ENCODE measurements at regions not wholly inside any gene's neighbourhood (a gene's known extent, or its start where the extent isn't known, plus 50 kb on each side); places are given as distances from the start of the nearest gene placed in this dataset.

DNA sequence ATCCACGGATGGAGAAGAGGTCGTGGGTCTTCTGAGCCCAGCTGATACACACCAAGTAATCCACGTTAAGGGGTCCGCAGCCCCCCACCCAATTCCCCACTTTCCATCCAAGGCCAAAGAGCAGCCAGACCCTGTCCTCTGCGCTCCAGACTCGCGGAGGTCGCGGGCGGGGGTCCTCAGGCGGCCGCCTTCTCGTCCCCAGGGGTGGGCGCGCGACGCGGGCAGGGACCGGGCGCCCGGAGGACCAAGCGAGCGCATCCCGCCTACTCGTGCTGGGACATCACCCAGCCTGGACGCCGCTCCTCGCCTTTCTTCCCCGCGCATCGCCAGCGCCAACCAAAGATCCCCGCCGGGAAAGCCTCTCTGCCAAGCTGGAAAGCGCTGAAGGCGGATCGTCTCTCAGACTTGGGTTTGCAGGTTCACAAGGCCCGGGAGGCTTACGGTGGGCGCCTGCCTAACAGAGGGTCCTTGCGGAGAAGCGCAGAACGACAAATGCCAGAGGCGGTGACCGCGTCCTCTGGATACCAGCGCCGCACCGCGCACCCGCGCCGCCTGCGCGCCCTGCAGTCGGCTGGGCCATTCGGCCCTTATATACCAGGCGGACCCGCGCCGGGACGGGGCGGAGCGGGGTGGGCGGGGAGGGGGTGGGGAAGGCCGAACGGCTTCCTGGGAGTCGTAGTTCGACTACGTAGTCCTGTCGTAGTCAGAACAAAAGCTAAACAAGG is 471.6 kb downstream of the SOX9 start (continued):
- TF ChIP-seq, protein P1, sequence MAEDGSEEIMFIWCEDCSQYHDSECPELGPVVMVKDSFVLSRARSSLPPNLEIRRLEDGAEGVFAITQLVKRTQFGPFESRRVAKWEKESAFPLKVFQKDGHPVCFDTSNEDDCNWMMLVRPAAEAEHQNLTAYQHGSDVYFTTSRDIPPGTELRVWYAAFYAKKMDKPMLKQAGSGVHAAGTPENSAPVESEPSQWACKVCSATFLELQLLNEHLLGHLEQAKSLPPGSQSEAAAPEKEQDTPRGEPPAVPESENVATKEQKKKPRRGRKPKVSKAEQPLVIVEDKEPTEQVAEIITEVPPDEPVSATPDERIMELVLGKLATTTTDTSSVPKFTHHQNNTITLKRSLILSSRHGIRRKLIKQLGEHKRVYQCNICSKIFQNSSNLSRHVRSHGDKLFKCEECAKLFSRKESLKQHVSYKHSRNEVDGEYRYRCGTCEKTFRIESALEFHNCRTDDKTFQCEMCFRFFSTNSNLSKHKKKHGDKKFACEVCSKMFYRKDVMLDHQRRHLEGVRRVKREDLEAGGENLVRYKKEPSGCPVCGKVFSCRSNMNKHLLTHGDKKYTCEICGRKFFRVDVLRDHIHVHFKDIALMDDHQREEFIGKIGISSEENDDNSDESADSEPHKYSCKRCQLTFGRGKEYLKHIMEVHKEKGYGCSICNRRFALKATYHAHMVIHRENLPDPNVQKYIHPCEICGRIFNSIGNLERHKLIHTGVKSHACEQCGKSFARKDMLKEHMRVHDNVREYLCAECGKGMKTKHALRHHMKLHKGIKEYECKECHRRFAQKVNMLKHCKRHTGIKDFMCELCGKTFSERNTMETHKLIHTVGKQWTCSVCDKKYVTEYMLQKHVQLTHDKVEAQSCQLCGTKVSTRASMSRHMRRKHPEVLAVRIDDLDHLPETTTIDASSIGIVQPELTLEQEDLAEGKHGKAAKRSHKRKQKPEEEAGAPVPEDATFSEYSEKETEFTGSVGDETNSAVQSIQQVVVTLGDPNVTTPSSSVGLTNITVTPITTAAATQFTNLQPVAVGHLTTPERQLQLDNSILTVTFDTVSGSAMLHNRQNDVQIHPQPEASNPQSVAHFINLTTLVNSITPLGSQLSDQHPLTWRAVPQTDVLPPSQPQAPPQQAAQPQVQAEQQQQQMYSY (CRISPR knock-in tag; IDR thresholded peaks at IDR 0.05), result no peak
- TF ChIP-seq, protein P2, sequence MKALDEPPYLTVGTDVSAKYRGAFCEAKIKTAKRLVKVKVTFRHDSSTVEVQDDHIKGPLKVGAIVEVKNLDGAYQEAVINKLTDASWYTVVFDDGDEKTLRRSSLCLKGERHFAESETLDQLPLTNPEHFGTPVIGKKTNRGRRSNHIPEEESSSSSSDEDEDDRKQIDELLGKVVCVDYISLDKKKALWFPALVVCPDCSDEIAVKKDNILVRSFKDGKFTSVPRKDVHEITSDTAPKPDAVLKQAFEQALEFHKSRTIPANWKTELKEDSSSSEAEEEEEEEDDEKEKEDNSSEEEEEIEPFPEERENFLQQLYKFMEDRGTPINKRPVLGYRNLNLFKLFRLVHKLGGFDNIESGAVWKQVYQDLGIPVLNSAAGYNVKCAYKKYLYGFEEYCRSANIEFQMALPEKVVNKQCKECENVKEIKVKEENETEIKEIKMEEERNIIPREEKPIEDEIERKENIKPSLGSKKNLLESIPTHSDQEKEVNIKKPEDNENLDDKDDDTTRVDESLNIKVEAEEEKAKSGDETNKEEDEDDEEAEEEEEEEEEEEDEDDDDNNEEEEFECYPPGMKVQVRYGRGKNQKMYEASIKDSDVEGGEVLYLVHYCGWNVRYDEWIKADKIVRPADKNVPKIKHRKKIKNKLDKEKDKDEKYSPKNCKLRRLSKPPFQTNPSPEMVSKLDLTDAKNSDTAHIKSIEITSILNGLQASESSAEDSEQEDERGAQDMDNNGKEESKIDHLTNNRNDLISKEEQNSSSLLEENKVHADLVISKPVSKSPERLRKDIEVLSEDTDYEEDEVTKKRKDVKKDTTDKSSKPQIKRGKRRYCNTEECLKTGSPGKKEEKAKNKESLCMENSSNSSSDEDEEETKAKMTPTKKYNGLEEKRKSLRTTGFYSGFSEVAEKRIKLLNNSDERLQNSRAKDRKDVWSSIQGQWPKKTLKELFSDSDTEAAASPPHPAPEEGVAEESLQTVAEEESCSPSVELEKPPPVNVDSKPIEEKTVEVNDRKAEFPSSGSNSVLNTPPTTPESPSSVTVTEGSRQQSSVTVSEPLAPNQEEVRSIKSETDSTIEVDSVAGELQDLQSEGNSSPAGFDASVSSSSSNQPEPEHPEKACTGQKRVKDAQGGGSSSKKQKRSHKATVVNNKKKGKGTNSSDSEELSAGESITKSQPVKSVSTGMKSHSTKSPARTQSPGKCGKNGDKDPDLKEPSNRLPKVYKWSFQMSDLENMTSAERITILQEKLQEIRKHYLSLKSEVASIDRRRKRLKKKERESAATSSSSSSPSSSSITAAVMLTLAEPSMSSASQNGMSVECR (CRISPR knock-in tag; IDR thresholded peaks at IDR 0.05; ENCODE audit: borderline replicate concordance), result 0 out of 2 replicates have a peak, but pooled peaks have one; percentile 39
- TF ChIP-seq TCF7 (CRISPR knock-in tag; IDR thresholded peaks at IDR 0.05; ENCODE audit: low read depth) (0 out of 2 replicates have a peak, but pooled peaks have one; percentile 21), OVOL2 (CRISPR knock-in tag; IDR thresholded peaks at IDR 0.05; ENCODE audit: borderline replicate concordance) (no peak), ZNF416 (CRISPR knock-in tag; IDR thresholded peaks at IDR 0.05) (peak; percentile 87; the same call in 1 of the 2 replicates), NFE2L1 (CRISPR knock-in tag; IDR thresholded peaks at IDR 0.05) (0 out of 2 replicates have a peak, but pooled peaks have one; percentile 53), NFATC4 (CRISPR knock-in tag; IDR thresholded peaks at IDR 0.05) (peak; percentile 86; the same call in 1 of the 2 replicates), ZNF317 (CRISPR knock-in tag; IDR thresholded peaks at IDR 0.05; ENCODE audit: borderline replicate concordance, low read depth) (no peak), ELF4 (CRISPR knock-in tag; IDR thresholded peaks at IDR 0.05; ENCODE audit: low read depth) (no peak; the same call in 1 of the 2 replicates), GTF2I (CRISPR knock-in tag; conservative IDR thresholded peaks at IDR 0.05) (no peak)
- TF ChIP-seq, protein P3, sequence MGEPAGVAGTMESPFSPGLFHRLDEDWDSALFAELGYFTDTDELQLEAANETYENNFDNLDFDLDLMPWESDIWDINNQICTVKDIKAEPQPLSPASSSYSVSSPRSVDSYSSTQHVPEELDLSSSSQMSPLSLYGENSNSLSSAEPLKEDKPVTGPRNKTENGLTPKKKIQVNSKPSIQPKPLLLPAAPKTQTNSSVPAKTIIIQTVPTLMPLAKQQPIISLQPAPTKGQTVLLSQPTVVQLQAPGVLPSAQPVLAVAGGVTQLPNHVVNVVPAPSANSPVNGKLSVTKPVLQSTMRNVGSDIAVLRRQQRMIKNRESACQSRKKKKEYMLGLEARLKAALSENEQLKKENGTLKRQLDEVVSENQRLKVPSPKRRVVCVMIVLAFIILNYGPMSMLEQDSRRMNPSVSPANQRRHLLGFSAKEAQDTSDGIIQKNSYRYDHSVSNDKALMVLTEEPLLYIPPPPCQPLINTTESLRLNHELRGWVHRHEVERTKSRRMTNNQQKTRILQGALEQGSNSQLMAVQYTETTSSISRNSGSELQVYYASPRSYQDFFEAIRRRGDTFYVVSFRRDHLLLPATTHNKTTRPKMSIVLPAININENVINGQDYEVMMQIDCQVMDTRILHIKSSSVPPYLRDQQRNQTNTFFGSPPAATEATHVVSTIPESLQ (CRISPR knock-in tag; IDR thresholded peaks at IDR 0.05), result no peak
- TF ChIP-seq, protein P4, sequence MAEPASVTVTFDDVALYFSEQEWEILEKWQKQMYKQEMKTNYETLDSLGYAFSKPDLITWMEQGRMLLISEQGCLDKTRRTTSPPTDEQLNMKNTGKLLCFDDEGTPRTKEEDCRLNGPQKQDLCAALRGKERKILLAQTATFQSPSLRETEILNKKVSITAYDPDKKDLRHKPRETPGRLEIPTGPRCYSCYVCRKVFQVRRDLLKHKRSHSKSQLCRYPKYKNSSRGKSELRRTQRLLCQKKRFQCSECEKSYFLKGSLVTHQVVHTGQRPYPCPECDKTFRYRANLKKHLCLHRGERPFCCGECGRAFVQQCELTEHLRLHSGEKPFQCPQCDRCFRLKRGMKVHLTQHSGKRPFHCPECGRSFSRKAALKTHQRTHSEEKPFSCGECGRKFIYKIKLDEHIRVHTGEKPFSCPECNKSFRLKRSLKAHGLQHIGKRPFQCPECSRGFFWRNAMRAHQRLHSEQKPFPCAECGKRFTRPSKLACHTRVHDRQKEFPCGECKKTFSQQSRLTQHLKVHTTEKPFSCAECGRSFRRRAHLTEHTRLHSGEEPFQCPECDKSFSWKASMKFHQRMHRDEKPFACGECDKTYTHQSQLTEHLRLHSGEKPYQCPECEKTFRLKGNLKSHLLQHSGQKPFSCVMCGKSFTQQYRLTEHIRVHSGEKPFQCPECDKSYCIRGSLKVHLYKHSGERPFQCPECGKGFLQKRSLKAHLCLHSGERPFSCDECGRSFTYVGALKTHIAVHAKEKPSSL (CRISPR knock-in tag; conservative IDR thresholded peaks at IDR 0.05), result 0 out of 2 replicates have a peak, but pooled peaks have one; percentile 52
- TF ChIP-seq, protein P5, sequence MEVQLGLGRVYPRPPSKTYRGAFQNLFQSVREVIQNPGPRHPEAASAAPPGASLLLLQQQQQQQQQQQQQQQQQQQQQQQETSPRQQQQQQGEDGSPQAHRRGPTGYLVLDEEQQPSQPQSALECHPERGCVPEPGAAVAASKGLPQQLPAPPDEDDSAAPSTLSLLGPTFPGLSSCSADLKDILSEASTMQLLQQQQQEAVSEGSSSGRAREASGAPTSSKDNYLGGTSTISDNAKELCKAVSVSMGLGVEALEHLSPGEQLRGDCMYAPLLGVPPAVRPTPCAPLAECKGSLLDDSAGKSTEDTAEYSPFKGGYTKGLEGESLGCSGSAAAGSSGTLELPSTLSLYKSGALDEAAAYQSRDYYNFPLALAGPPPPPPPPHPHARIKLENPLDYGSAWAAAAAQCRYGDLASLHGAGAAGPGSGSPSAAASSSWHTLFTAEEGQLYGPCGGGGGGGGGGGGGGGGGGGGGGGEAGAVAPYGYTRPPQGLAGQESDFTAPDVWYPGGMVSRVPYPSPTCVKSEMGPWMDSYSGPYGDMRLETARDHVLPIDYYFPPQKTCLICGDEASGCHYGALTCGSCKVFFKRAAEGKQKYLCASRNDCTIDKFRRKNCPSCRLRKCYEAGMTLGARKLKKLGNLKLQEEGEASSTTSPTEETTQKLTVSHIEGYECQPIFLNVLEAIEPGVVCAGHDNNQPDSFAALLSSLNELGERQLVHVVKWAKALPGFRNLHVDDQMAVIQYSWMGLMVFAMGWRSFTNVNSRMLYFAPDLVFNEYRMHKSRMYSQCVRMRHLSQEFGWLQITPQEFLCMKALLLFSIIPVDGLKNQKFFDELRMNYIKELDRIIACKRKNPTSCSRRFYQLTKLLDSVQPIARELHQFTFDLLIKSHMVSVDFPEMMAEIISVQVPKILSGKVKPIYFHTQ (CRISPR knock-in tag; IDR thresholded peaks at IDR 0.05), result 0 out of 2 replicates have a peak, but pooled peaks have one; percentile 21
- TF ChIP-seq, protein P6, sequence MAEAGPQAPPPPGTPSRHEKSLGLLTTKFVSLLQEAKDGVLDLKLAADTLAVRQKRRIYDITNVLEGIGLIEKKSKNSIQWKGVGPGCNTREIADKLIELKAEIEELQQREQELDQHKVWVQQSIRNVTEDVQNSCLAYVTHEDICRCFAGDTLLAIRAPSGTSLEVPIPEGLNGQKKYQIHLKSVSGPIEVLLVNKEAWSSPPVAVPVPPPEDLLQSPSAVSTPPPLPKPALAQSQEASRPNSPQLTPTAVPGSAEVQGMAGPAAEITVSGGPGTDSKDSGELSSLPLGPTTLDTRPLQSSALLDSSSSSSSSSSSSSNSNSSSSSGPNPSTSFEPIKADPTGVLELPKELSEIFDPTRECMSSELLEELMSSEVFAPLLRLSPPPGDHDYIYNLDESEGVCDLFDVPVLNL (CRISPR knock-in tag; IDR thresholded peaks at IDR 0.05; ENCODE audit: borderline replicate concordance, low read depth), result no peak
- TF ChIP-seq, protein P7, sequence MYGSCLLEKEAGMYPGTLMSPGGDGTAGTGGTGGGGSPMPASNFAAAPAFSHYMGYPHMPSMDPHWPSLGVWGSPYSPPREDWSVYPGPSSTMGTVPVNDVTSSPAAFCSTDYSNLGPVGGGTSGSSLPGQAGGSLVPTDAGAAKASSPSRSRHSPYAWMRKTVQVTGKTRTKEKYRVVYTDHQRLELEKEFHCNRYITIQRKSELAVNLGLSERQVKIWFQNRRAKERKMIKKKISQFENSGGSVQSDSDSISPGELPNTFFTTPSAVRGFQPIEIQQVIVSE (CRISPR knock-in tag; IDR thresholded peaks at IDR 0.05; ENCODE audit: borderline replicate concordance), result no peak
- TF ChIP-seq, protein P8, sequence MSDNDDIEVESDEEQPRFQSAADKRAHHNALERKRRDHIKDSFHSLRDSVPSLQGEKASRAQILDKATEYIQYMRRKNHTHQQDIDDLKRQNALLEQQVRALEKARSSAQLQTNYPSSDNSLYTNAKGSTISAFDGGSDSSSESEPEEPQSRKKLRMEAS (CRISPR knock-in tag; IDR thresholded peaks at IDR 0.05), result 0 out of 2 replicates have a peak, but pooled peaks have one; percentile 31

Data from WTC11 (cell line).